HK-2 (cell line): ENCODE measurements at regions not wholly inside any gene's neighbourhood (a gene's known extent, or its start where the extent isn't known, plus 50 kb on each side); places are given as distances from the start of the nearest gene placed in this dataset.
A peak's percentile ranks its signal among the peaks of the same experiment; 100 is the strongest.
"Not testable (repeated sequence)": the region's sequence is repeated elsewhere in the genome, so short reads cannot be mapped to it uniquely, and the experiment has no call there.

ENCODE experiments used
- DNase-seq: peaks from one replicate; pipeline ENCODE4 v3.0.0-alpha.2; 2018; ENCODE audit not compliant: unreplicated experiment

DNA sequence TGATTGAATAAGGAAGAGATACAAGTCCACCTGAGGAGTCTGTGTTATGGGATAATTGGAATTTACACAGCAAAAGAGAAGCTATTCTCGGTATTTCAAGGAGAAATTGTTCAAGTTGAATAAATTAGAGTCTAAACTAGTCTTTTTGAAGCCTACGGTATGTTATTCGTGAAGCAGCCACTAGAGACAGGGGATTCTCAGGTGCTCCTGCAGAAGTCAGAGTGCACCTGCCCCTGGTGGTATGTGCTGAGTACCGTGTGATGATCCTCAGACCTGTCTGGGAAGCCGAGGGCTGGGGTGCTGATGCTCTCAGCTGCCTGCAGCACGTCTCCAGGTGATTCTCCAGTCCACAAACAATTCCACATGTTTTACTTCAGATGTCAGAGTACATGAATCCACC, 1171.7 kb downstream of the RPIA start:
- DNase-seq, result not testable (repeated sequence)

DNA sequence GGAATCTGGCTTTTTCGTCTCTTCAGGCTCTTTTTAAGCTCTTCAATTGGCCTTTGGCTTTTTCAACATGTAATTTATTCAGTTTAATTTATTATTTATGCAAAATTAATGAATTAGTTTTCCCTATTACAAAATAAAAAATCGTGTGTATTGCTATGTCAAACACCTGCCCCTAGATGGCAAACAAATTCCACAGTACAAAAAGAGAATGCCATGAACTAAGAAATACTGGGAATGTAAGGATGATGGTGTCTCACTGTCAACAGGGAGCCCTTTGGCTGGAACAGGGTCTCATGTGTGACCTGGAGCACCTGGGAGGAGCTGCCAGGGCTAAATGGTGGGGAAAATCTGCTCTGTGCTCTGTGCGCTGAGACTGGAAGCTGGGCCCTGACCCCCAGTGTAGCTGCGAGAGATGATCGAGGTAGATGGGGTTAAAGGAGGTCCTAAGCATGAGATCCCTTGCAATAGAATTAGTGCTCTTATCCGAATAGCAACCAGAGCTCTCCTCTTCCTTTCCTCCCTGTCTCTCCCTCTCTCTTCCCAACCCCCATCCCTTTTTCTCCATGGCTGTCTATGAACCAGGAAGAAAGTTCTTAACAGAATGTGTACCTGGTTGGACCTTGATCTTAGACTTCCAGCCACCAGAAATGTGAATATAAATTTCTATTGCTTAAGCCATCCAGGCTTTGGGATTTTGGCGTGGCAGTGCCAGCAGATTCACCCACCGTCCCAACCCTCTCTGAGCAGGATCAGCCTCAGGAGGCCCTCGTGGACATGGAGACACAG, 1183.5 kb downstream of the RPIA start:
- not testable (repeated sequence) for DNase-seq

GRCh38 chr2:89876445-89876844, 1185.0 kb downstream of the RPIA start:
- DNase-seq, result not testable (repeated sequence)

GRCh38 chr2:89876878-89877277, 1185.4 kb downstream of the RPIA start:
- not testable (repeated sequence) for DNase-seq

DNA sequence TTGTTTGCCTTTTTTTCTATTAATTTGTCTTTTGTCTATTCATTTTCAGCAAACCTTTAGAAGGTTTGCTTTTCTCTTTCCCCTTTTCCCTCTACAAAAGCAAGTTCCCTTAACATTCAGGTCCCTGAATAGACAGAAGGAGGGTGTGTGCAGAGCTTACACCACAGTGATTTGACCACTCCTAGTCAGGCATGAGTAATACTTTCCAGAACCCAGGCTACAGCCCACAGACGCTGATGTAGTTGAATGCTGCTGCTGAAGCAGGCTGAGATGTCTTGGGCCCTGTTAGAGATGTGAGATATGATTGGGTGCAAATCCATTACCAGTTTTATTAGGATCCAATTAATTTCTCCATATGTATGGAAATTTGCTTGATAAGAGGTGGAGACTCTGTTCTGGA, 1191.4 kb downstream of the RPIA start:
- DNase-seq, result not testable (repeated sequence)

- DNase-seq, result not testable (repeated sequence)
These were observed 1192.2 kb downstream of the RPIA start for GRCh38 chr2:89883624-89884023.

GRCh38 chr2:89885071-89885470, 1193.6 kb downstream of the RPIA start:
- DNase-seq, result not testable (repeated sequence)

- DNase-seq, result not testable (repeated sequence)
These were observed 1197.2 kb downstream of the RPIA start for GRCh38 chr2:89888693-89889092.

DNA sequence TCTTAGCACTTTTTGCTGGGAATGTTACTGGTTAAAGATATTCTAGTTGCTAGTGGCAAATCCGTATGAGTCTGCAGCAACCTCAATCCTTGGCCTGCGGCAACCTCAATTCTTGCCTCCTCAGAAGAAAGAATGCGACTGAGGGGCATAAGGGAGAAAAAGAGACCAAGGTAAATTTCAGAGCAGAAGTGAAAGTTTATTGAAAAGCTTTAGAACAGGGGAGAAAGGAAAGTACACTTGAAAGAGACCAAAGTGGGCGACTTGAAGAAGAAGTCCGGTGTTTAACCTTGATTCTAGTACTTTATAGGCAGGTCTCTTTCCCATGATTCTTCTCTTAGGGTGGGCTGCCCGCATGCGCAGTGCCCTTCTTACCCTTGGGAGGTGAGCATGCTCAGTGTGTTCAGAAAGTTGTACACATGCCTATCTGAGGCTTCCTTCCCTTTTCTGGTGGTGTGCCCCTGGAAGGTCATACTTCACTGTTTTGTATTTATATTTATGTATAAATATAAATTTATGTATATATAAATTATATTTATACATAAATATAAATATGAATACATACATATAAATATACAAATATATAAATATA, 1198.8 kb downstream of the RPIA start:
- not testable (repeated sequence) for DNase-seq

GRCh38 chr2:89894988-89895387, 1203.5 kb downstream of the RPIA start:
- not testable (repeated sequence) for DNase-seq

DNA sequence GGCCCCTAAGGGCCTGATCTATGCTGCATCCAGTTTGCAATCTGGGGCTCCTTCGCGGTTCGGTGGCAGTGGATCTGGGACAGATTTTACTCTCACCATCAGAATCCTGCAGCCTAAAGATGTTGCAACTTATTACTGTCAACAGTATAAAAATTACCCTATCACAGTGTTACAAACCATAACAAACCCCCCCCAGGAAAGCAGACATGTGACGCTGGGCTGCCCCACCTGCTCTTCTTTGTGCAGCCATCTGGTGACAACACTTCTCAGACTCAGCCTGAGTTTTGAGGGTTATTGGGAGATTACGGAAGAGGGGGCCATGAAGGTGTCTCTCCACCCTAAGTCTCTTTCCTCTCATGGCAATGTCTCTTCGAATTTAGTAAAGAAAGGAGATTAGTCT, 1204.2 kb downstream of the RPIA start:
- not testable (repeated sequence) for DNase-seq

DNA sequence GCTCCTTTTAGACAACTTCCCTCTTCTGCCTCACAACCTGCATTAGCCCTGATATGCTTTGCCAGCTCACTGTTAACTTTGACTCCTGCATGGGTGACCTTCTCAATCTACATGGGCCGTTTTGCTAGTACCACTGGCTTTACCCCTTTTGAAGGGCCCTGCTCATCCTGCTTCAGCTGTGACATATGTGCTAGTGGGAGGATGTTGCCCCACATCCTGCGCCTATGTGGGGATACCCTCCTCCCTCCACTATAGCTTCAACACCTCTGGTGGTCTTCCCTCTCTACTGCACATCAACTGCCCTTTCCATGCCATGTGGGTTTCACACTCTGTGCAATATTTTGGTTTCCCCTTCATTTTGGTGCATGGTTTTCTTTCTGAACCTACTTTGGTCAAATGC, 1235.5 kb downstream of the RPIA start:
- DNase-seq, result not testable (repeated sequence)

- DNase-seq, result not testable (repeated sequence)
These were observed 1244.0 kb downstream of the RPIA start for GRCh38 chr2:89935436-89935835.

DNA sequence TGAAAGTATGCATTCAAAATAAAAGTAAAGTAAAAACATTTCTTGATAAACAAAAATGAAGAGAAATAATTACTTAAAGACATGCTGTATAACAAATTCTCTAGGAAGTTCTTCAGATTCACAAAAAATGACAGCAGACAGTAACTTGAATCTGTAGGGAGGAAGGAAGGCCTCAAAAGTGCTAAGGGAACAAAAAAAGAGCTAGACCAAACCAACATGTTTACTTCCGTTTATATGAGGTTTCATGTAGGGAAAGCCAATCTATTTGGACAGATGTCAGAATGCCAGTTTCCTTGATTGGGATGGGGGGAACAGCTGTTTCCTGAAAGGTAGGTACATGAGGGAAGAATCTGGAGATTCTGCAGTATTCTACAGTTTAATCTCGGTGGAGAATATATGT, 1244.5 kb downstream of the RPIA start:
- DNase-seq, result not testable (repeated sequence)

DNA sequence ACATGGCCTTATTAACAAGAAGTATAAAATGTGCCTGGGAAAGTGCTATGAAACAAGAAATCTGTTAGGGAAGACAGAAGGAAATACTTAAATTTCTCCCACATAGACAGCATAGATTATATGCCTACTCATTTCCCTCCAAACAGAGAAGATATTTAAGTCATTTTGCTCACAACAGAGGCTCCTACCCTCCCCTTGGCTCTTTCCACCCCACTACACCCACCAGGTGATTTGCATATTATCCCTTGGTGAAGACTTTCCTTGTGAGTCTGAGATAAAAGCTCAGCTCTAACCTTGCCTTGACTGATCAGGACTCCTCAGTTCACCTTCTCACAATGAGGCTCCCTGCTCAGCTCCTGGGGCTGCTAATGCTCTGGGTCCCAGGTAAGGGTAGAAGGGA, 1245.1 kb downstream of the RPIA start:
- not testable (repeated sequence) for DNase-seq

GRCh38 chr2:89938756-89939155, 1247.3 kb downstream of the RPIA start:
- DNase-seq, result not testable (repeated sequence)

DNA sequence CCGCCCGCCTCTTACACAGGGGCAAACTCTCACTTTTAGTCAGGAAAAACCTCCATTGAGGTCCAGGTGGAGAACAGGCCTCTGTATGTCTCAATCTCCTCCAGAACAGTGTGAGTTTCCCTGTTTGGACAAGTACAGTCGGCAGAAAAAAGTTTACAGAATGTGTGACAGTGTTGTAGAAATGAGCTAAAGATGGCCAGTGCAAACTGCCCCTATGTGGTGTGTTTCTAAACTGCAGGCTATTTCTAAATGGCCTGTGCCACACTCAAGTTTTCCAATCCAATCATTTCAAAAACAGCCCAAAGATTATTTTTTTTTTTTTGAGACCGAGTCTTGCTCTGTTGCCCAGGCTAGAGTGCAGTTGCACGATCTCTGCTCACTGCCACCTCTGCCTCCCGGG, 1252.8 kb downstream of the RPIA start:
- not testable (repeated sequence) for DNase-seq

DNA sequence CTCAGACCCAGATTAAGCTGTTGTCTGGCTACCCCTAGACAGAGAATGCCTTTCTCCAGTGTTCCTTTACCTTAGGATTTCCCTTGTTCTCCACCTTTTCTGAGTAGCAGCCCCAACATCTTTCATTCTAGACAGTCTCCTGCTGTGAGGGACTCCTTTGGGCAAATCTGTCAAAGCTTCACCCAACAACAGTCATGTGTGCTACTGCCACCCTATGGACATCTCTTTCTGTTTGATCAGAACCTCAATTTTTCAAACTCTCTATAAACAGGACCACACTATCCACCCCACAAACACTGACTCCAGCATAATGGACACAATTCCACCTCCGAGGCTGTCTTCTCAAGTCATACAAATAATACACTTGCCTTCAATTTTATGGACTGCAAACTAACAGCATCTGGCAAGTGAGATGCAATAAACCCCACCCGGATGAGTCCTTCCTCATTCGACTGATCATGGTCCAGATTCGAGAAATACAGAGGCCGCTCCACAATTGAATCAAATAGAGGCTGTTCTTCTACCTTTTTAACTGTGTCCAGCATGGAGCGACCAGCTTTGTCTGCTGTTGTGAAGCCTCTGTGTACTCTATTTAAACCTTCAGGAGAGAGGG, 1253.6 kb downstream of the RPIA start:
- not testable (repeated sequence) for DNase-seq

DNA sequence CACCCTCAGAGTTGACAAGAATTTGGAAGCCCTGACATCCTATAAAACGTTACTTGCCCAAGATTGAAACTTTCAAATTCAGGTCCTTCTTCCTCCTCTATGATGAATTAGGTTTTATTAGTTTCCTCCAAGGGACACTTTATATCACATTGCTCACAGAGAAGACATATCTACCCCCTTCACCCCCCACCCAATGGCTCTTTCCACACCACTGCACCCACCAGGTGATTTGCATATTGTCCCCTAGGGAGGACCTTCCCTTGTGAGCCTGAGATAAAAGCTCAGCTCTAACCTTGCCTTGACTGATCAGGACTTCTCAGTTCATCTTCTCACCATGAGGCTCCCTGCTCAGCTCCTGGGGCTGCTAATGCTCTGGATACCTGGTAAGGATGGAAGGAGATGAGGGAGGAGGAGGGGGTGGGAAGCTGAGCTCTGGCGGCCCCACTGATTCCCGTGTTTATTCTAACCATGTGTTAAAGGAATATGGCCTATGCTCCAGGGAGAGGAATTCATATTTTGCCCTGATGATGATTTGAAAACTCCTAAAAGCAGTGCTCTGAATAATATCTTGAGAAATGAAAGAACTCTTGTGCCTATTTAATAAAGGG, 1255.8 kb downstream of the RPIA start:
- not testable (repeated sequence) for DNase-seq

DNA sequence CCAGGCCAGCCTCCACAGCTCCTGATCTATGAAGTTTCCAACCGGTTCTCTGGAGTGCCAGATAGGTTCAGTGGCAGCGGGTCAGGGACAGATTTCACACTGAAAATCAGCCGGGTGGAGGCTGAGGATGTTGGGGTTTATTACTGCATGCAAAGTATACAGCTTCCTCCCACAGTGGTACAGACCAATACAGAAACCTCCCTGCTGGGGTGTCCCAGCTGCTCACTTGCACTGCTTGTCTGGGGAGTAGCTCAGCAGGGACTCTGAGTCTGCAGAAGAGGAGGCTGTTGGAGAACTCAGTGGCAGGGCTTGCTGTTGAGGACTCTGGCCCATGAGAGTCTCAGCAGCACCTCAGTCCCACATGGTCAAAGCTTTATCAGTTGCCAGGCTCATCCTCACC, 1256.6 kb downstream of the RPIA start:
- not testable (repeated sequence) for DNase-seq

- DNase-seq, result not testable (repeated sequence)
These were observed 1259.3 kb downstream of the RPIA start for GRCh38 chr2:89950807-89951206.

DNA sequence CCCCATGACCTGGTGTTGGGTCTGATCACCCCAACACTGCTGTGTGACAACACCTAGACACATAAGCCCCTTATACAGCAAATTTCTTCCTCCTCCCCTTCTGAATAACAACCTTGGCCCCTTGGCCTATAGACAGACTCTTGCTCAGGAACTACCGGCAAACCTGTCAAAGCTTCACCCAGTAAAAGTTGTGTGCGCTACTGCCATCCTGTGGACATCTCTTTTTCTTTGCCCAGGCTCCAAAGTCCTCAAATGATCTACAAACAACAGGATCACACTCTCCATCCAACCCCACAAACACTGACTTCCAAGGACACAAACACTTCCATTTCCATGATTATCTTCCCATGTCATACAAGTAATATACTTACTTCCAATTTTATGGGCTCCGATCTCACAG, 1265.8 kb downstream of the RPIA start:
- peak; percentile 4 for DNase-seq
